Epithelial cell of proximal tubule (primary cell): ENCODE measurements at regions not wholly inside any gene's neighbourhood (a gene's known extent, or its start where the extent isn't known, plus 50 kb on each side); places are given as distances from the start of the nearest gene placed in this dataset.

Source experiments
- DNase-seq: peaks from one replicate; pipeline ENCODE4 v3.0.0-alpha.2; 2011; ENCODE audit warnings: low read depth
- H3K4me3 ChIP-seq: 2 replicates; pipeline ENCODE4 v1.5.1; 2011; ENCODE audit warnings: low read depth, mild to moderate bottlenecking, low read length
- CTCF ChIP-seq: conservative IDR thresholded peaks from 2 replicates; pipeline ENCODE4 v1.5.1; 2012; ENCODE audit warnings: low read depth, mild to moderate bottlenecking, low read length

- H3K4me3 ChIP-seq = no peak overlapping the region
- TF ChIP-seq CTCF = no peak
- no peak for DNase-seq
Measured at GRCh38 chr10:89829262-89829886, 128.0 kb downstream of the KIF20B start.

GRCh38 chr10:89829887-89830269 is 128.5 kb downstream of the KIF20B start:
- DNase-seq = no peak
- TF ChIP-seq CTCF = no peak
- H3K4me3 ChIP-seq = no peak overlapping the region

GRCh38 chr10:89830624-89831023 is 129.2 kb downstream of the KIF20B start:
- no peak for DNase-seq
- TF ChIP-seq CTCF = no peak

GRCh38 chr10:89836840-89837164 is 135.4 kb downstream of the KIF20B start:
- H3K4me3 ChIP-seq = peak overlapping the region; percentile 52
- DNase-seq = no peak
- no peak for TF ChIP-seq CTCF

More at GRCh38 chr10:89830624-89831023, 129.2 kb downstream of the KIF20B start:
- no peak overlapping the region for H3K4me3 ChIP-seq

- DNase-seq = no peak
Measured at GRCh38 chr10:89837165-89838043, 136.0 kb downstream of the KIF20B start.

GRCh38 chr10:89838044-89838615 is 136.7 kb downstream of the KIF20B start:
- peak overlapping the region; percentile 52 for H3K4me3 ChIP-seq
- no peak for TF ChIP-seq CTCF

More at GRCh38 chr10:89837165-89838043, 136.0 kb downstream of the KIF20B start:
- H3K4me3 ChIP-seq = peak overlapping the region; percentile 52
- peak; percentile 16 for TF ChIP-seq CTCF

More at GRCh38 chr10:89838044-89838615, 136.7 kb downstream of the KIF20B start:
- no peak for DNase-seq
